Activated T-helper 1 cell treated with anti-CD3 and anti-CD28 coated beads, Interleukin-12 subunit alpha, Interleukin-12 subunit beta, Interleukin-2, Interleukin-4 antibody, amounts not matched to agents 30 ng/mL and 10 ng/mL and 1 ng/mL, durations not matched to agents 14 hours and 24 hours and 36 hours (primary cell): ENCODE measurements at regions not wholly inside any gene's neighbourhood (a gene's known extent, or its start where the extent isn't known, plus 50 kb on each side); places are given as distances from the start of the nearest gene placed in this dataset.

Experiments used
- DNase-seq: peaks from one replicate; pipeline ENCODE4 v3.0.0; 2021; ENCODE audit warnings: low spot score
- H3K27ac Mint-ChIP-seq: one replicate; pipeline ENCODE4 v1.8.0; 2021; ENCODE audit warnings: mild to moderate bottlenecking, mixed read lengths
- H3K27me3 Mint-ChIP-seq: one replicate; pipeline ENCODE4 v1.8.0; 2022; ENCODE audit warnings: mild to moderate bottlenecking, moderate library complexity, mixed read lengths; ENCODE audit not compliant: insufficient read depth
- H3K36me3 Mint-ChIP-seq: one replicate; pipeline ENCODE4 v1.8.0; 2021; ENCODE audit warnings: low read depth, mixed read lengths
- H3K4me1 Mint-ChIP-seq: one replicate; pipeline ENCODE4 v1.8.0; 2021; ENCODE audit warnings: low read depth, mixed read lengths
- H3K4me3 Mint-ChIP-seq: one replicate; pipeline ENCODE4 v1.8.0; 2021; ENCODE audit warnings: mild to moderate bottlenecking, moderate library complexity, mixed read lengths
- H3K9me3 Mint-ChIP-seq: one replicate; pipeline ENCODE4 v1.8.0; 2021; ENCODE audit warnings: mixed read lengths
- intact Hi-C: fragments of 100-400 bp; cut with micrococcal nuclease; formaldehyde crosslinking; loops from one replicate; pipeline ENCODE4 v1.15.1; 2024

DNA sequence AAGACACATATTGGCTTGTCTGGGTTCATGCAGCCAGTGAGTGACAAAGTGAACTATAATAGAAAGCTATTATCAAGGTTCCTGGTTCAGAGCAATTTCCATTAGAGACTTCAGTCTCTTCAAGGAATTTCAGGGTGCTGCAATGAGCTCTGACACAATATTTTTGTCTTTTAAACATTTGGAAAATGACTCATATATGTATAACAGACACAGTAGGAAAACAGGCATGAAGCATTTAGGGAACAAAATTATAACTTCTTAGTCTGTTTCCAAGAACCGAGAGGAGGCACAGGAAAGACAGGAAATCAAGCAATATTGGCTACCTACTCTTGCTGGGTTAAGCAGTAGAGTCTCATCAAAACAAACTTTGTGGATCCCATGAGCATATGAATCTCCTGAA is 170.4 kb downstream of the PTPRC start:
- peaks cover 45% of the 10 kb centered on the region for H3K9me3 Mint-ChIP-seq
- H3K27me3 Mint-ChIP-seq = peaks cover 6% of the 10 kb centered on the region
- H3K4me1 Mint-ChIP-seq = no peaks in the 10 kb centered on the region
- H3K27ac Mint-ChIP-seq = no peak overlapping the region
- peaks cover 26% of the 10 kb centered on the region for H3K36me3 Mint-ChIP-seq
- DNase-seq = no peak
- intact Hi-C loops = no loop called here
- no peak overlapping the region for H3K4me3 Mint-ChIP-seq

DNA sequence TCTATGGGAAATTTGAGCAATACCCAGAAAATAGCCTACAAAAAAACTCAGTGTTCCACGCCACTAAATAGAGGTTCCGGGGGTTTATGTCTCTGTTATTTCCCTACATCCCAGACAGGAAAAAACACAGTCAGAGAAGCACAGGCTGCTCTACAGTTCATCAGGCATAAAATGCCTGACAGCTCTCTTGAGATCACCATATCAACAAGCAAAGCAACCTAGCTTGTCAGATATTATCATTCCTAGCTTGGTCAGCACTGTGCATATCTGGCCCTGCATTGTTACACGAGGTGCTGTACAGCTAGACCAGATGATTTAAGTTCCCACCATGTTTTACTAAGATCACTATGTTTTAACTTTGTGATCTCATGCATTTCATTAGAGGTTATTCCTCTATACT is 172.6 kb downstream of the PTPRC start:
- H3K9me3 Mint-ChIP-seq = peaks cover 50% of the 10 kb centered on the region
- intact Hi-C loops = no loop called here
- DNase-seq = no peak

DNA sequence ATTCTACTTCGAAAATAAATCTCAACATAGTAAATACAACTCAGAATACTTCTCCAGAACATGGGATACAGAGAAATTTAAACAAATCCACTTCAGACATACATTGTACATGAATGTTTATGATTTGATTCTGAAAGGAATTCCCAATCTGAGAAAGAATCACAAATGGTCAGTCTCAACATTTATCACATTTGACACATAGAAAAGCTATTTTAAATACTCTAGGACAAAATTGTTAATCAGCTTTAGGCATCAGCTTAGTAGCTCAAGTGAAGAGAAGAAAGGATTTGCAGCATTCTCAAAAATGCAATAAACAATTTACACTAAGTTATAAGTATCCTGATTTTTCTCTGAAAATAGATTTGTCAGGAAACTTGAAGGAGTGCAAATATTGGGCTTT is 184.8 kb downstream of the PTPRC start:
- Mint-ChIP-seq H3K4me1 (no peaks in the 10 kb centered on the region), H3K27me3 (no peaks in the 10 kb centered on the region), H3K36me3 (peaks cover 7% of the 10 kb centered on the region), H3K9me3 (no peaks in the 10 kb centered on the region), H3K4me3 (no peak overlapping the region), H3K27ac (no peak overlapping the region)
- no peak for DNase-seq
- intact Hi-C loops = no loop called here

More for the DNA sequence above, 172.6 kb downstream of the PTPRC start:
- no peak overlapping the region for H3K27ac Mint-ChIP-seq
- no peak overlapping the region for H3K4me3 Mint-ChIP-seq
- peaks cover 15% of the 10 kb centered on the region for H3K36me3 Mint-ChIP-seq
- H3K27me3 Mint-ChIP-seq = peaks cover 2% of the 10 kb centered on the region
- H3K4me1 Mint-ChIP-seq = no peaks in the 10 kb centered on the region

DNA sequence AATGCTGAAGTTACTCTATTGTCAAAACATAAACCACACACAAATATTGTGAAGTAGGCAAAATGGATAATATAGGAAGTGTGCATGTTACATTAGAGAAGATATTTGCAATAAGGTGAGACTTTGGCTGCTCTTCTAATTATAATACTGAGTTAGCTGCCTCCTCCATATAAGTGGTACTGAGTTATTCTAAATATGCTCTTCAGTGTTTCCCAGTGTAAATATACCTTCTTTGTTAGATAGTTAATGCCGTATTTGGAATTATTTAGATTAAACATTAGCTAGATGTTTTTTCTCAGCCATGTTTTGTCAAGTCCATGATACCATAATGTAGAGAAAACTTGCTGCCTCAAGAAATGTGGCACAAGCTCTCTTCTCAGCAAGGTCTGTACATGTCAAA is 186.4 kb downstream of the PTPRC start:
- intact Hi-C loops = no loop called here
- Mint-ChIP-seq H3K27ac (no peak overlapping the region), H3K27me3 (no peaks in the 10 kb centered on the region), H3K4me1 (peaks cover 5% of the 10 kb centered on the region), H3K9me3 (no peaks in the 10 kb centered on the region), H3K36me3 (peaks cover 12% of the 10 kb centered on the region), H3K4me3 (no peak overlapping the region)
- DNase-seq = no peak

DNA sequence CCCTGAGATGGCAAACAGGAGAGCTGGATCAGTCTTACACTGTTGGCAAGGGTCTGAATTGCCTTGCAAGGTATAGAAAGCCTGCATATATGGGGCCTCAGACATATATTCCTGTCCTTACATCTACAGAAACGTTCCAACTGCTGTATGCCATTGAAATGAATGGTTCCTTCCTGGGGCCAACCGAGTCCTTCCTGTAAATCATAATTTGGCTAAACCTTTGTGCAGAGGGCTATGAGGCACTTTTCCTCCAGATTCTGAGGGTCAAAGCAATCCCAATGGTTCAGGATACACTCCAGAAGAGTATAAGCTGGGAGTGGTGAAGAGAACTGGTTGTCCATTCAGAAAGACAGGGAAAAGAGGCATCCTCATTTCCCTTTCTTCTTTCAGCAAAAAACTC is 190.5 kb downstream of the PTPRC start:
- Mint-ChIP-seq H3K27ac (no peak overlapping the region), H3K9me3 (no peaks in the 10 kb centered on the region), H3K4me1 (peaks cover 14% of the 10 kb centered on the region), H3K36me3 (peaks cover 14% of the 10 kb centered on the region), H3K4me3 (no peak overlapping the region), H3K27me3 (no peaks in the 10 kb centered on the region)
- no peak for DNase-seq
- intact Hi-C loops = no loop called here

DNA sequence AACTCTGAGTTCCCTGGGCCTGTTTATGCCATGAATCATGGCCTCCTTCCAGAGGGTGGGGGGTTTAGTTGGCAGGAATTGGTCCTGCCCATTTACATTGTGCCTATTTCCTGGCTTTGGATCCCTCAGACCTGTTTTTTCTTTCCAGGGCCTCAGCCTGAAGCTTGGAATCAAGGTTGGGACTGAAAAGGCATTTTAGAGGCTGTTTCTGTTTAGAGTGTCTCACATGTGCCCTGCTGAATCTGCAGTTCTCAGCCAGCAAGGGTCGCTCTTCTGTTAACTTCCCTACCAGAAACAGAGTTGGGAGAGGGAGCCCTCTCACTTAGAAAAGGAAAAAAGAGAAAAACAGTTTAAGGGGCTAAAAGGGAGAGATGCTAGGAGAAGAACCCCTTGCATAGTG is 191.1 kb downstream of the PTPRC start:
- H3K4me1 Mint-ChIP-seq = peaks cover 14% of the 10 kb centered on the region
- no peak overlapping the region for H3K4me3 Mint-ChIP-seq
- H3K27ac Mint-ChIP-seq = no peak overlapping the region
- no peaks in the 10 kb centered on the region for H3K27me3 Mint-ChIP-seq
- H3K9me3 Mint-ChIP-seq = no peaks in the 10 kb centered on the region
- no peak for DNase-seq
- peaks cover 16% of the 10 kb centered on the region for H3K36me3 Mint-ChIP-seq
- intact Hi-C loops = no loop called here

DNA sequence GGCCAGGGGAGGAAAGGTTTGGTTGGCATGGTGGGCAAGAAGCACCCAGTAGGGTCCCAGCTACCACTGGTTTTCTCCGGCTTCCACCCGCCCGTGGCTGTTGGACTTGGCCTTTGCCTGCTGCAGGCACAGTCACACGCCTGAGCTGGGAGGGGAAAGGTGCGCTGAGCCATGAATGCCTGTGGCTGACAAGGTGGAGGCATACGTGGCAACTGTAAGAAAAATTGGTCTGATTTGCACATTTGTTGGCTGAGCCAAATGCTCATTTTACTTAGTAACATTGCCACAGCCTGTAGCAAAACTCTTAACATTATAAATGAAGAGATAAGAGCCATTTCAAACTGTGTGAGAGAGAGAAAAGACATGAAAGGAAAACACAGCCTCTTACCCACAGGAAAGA is 191.6 kb downstream of the PTPRC start:
- Mint-ChIP-seq H3K4me1 (peaks cover 14% of the 10 kb centered on the region), H3K9me3 (no peaks in the 10 kb centered on the region), H3K27ac (no peak overlapping the region), H3K36me3 (peaks cover 16% of the 10 kb centered on the region), H3K4me3 (no peak overlapping the region), H3K27me3 (no peaks in the 10 kb centered on the region)
- intact Hi-C loops = no loop called here
- no peak for DNase-seq

DNA sequence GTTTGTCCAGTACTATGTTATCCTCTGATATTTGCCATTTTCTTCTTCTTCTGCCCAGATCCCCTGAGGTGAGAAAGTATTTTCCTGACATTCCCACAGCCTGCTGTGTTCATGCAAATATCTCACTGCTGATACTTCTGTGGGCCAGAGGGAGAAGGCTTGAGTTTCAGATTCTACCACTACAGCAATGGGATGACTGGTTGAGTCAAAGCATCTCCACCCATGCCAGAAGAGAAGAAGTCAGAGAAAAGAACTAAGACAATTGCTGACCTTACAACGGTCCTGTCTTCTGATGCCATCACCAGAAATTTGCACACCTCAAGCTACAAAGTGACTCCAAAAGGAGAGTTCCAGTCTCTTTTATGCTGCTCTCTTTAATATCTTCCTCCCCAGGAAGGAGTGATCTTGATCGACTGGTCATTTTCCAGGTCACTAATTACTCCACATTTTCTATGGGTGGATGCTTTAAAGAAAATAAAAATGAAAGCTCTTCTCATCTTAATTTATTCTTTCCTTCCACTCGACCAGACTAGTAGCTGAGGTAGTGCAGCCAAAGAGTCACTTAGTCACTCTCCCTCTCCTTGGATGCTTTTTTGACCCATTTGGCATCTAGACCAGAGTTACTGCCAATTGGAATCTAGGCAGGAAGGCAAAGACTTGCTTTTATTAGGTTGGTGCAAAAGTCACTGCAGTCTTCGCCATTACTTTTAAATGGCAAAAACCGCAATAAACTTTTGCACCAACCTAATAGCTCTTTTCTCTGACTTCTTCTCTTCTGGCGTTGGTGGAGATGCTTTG is 195.1 kb downstream of the PTPRC start:
- Mint-ChIP-seq H3K9me3 (no peaks in the 10 kb centered on the region), H3K4me1 (peaks cover 19% of the 10 kb centered on the region), H3K4me3 (no peak overlapping the region), H3K27ac (no peak overlapping the region), H3K36me3 (peaks cover 20% of the 10 kb centered on the region), H3K27me3 (no peaks in the 10 kb centered on the region)
- no peak for DNase-seq
- intact Hi-C loops = no loop called here

DNA sequence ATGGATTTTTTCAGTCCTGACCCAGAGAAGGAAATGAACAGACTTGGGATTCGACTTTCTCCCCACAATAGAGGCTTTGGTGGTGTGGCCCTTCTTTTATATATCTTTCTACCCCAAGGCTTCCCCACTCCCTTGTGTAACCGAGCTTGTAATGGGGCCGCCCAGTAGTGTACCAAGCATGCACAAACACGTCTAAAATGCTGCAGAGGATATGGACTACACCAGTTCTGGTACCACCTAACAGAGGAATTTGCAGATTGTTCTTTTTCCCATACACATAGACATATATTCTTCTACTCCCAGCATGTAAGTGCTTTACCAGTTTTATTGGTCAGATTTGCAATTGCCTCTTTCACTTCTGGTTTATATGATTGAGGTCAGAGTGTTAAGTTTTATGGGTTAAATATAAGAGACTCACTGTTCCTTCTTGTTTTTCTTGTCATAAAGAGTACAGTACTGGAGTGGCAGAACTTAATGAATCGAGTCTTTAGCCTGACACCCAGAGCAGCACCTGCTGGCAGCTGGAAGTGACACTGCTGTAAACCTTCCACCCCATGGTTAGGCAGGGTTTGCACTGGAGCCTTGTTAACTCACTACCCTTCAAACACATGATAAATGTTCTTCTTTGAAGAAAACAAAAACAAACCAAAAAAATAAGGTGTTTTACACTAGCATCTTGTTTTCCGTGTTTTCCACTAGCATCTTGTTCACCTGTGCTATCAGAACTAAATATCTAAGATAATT is 198.6 kb downstream of the PTPRC start:
- H3K36me3 Mint-ChIP-seq = peaks cover 31% of the 10 kb centered on the region
- no peak overlapping the region for H3K27ac Mint-ChIP-seq

DNA sequence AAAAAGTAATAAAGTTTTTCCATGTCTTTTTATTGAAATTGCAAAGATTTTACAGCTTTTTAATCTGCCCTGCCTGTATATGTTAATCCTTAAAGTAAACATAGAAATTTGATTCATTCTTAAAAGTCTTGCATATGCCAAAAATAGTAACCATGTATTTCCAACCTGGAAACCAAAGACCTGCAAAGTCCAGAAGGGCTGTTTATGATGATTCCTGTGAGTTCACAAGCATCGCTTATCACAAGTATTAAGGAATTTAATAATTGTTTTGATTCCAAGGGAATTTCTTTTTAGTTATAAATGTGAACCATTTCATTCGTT is 199.1 kb downstream of the PTPRC start:
- Mint-ChIP-seq H3K4me3 (no peak overlapping the region), H3K4me1 (peaks cover 5% of the 10 kb centered on the region)
- intact Hi-C loops = no loop called here

More for the DNA sequence above, 198.6 kb downstream of the PTPRC start:
- no peaks in the 10 kb centered on the region for H3K9me3 Mint-ChIP-seq
- intact Hi-C loops = no loop called here
- DNase-seq = no peak
- H3K27me3 Mint-ChIP-seq = no peaks in the 10 kb centered on the region
- H3K4me1 Mint-ChIP-seq = peaks cover 5% of the 10 kb centered on the region
- no peak overlapping the region for H3K4me3 Mint-ChIP-seq

DNA sequence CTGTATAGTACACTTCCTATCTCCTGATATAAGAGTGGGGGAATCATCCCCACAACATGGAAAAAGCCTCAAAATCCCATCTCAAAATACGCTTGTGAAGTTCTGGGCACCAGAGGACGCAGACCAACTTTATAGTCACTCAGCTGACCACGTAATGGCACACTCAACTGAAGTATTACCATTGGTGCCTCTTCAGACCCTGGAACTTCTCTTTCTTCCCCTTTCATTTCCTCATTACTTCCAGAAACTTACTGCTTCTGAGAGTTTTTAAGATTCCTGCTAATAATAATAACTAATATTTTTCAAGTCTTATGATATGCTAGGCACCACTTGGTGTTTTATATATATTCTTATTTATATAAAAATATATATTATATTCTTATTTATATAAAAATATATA is 202.6 kb downstream of the PTPRC start:
- H3K4me1 Mint-ChIP-seq = peaks cover 5% of the 10 kb centered on the region
- no peaks in the 10 kb centered on the region for H3K9me3 Mint-ChIP-seq

More for the DNA sequence above, 199.1 kb downstream of the PTPRC start:
- DNase-seq = no peak
- no peaks in the 10 kb centered on the region for H3K9me3 Mint-ChIP-seq
- H3K36me3 Mint-ChIP-seq = peaks cover 33% of the 10 kb centered on the region
- no peaks in the 10 kb centered on the region for H3K27me3 Mint-ChIP-seq
- H3K27ac Mint-ChIP-seq = no peak overlapping the region

DNA sequence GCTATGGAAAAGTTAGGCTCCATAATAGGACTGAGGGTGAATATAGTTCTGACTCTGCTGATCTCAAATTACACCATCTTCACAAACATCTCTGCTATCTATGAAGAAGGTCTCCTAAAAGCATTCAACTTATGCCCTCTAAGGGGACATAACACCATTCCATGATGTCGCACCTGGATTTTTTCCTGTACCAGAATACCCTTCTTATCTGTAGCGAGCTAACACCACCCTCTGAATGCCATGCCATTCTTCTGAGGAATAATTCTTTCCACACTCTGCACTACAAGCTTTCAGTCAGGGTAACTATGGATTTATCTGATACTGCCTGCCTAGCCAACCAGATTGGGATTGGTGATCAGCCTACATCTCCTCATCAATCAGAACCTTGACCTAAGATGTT is 203.8 kb downstream of the PTPRC start:
- no peaks in the 10 kb centered on the region for H3K9me3 Mint-ChIP-seq
- intact Hi-C loops = no loop called here
- no peak overlapping the region for H3K27ac Mint-ChIP-seq
- H3K36me3 Mint-ChIP-seq = peaks cover 44% of the 10 kb centered on the region
- H3K4me3 Mint-ChIP-seq = no peak overlapping the region
- DNase-seq = no peak
- H3K4me1 Mint-ChIP-seq = no peaks in the 10 kb centered on the region
- no peaks in the 10 kb centered on the region for H3K27me3 Mint-ChIP-seq

More for the DNA sequence above, 202.6 kb downstream of the PTPRC start:
- H3K27ac Mint-ChIP-seq = no peak overlapping the region
- H3K36me3 Mint-ChIP-seq = peaks cover 38% of the 10 kb centered on the region
- DNase-seq = no peak
- no peaks in the 10 kb centered on the region for H3K27me3 Mint-ChIP-seq
- intact Hi-C loops = no loop called here
- no peak overlapping the region for H3K4me3 Mint-ChIP-seq

DNA sequence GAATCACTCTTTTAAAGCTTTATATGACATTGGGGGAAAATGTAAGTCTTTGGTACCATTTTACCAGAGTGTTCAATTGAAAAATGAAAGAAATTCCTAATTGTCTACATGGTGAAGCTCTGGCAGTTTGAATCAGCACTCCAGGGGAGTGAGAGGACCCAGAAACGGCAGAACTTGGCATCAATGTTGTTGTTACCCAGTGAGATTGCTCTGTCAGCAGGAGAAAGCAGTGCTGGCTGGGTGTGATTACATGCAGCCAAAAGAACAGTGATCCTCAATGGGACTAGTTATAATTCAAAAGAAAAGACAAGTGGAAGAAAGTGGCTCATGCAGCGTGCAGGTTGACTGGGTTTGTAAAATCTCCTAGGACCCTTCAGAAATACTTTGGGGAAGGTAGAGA is 206.4 kb downstream of the PTPRC start:
- Mint-ChIP-seq H3K36me3 (peaks cover 51% of the 10 kb centered on the region), H3K27ac (no peak overlapping the region), H3K9me3 (no peaks in the 10 kb centered on the region), H3K4me3 (no peak overlapping the region), H3K27me3 (no peaks in the 10 kb centered on the region), H3K4me1 (peaks cover 5% of the 10 kb centered on the region)
- intact Hi-C loops = no loop called here
- no peak for DNase-seq
